Endothelial cell of umbilical vein (primary cell): ENCODE measurements at regions not wholly inside any gene's neighbourhood (a gene's known extent, or its start where the extent isn't known, plus 50 kb on each side); places are given as distances from the start of the nearest gene placed in this dataset.

Experiments used
- BruUV-seq: library from RNA; stranded (reverse); fragments of 400-500 nt; replicated peaks from 2 replicates; lab custom pipeline; 2021; lab: Mats Ljungman, UMichigan
- CTCF ChIA-PET: fragments of 300-600, 350-600 bp; sonication (Branson Sonifier 250); formaldehyde crosslinking; loops from one replicate; lab custom pipeline; 2021; ENCODE audit warnings: antibody characterized with exemption, inconsistent platforms; lab: Charles Lee
- POLR2A ChIA-PET: fragments of 300-600, 350-600 bp; sonication (Branson Sonifier 250); formaldehyde crosslinking; loops from one replicate; lab custom pipeline; 2021; ENCODE audit warnings: antibody characterized with exemption, inconsistent platforms; lab: Charles Lee
- DNase-seq: peaks from one replicate; pipeline ENCODE4 v3.0.0-alpha.2; 2011; ENCODE audit warnings: low read depth, low spot score
- FAIRE-seq: peaks from 2 replicates; lab custom pipeline; 2011; peaks lifted over from hg19 to GRCh38; lab: Jason Lieb, UNC
- H2AFZ ChIP-seq: 2 replicates; pipeline ENCODE4 v1.6.0; 2012; ENCODE audit warnings: low read depth, low read length, control low read depth, inconsistent platforms
- H3K27ac ChIP-seq: 2 replicates; pipeline ENCODE4 v1.5.1; 2011; ENCODE audit warnings: low read depth, mild to moderate bottlenecking, control low read depth, low read length, moderate library complexity; ENCODE audit not compliant: insufficient read depth
- H3K27me3 ChIP-seq, 2 experiments: 2 replicates each; pipeline versions ENCODE4 v1.6.0 to v1.6.1; 2011; ENCODE audit warnings: low read length in 2 of 2, mixed read lengths in 1 of 2; ENCODE audit not compliant: control insufficient read depth in 2 of 2, insufficient read depth in 2 of 2
- H3K36me3 ChIP-seq, 2 experiments: 2 replicates in 1 of 2; 3 replicates in 1 of 2; pipeline ENCODE4 v1.5.1; 2011; ENCODE audit warnings: low read length in 2 of 2, mild to moderate bottlenecking in 1 of 2, moderate library complexity in 1 of 2; ENCODE audit not compliant: control insufficient read depth in 2 of 2, insufficient read depth in 2 of 2; ENCODE audit errors: extremely low read depth in 1 of 2
- H3K4me1 ChIP-seq: 3 replicates; pipeline ENCODE4 v1.5.1; 2011; ENCODE audit warnings: mild to moderate bottlenecking, low read length; ENCODE audit not compliant: control insufficient read depth, insufficient read depth; ENCODE audit errors: extremely low read depth
- H3K4me2 ChIP-seq: 2 replicates; pipeline ENCODE4 v1.6.1; 2011; ENCODE audit warnings: low read length, control low read depth, mixed read lengths; ENCODE audit not compliant: insufficient read depth
- H3K4me3 ChIP-seq, 3 experiments: fragments of 200-600 bp in 1 of 3; sonication (generic), shearing (Covaris generic) in 1 of 3; replicated peaks in 1 of 3; 2 replicates each; pipeline ENCODE4 v1.5.1; 2011 to 2016; ENCODE audit warnings: control low read depth in 3 of 3, low read length in 3 of 3, mild to moderate bottlenecking in 2 of 3, inconsistent platforms in 1 of 3, low read depth in 1 of 3, moderate library complexity in 1 of 3; ENCODE audit not compliant: insufficient read depth in 1 of 3
- H3K79me2 ChIP-seq: 2 replicates; pipeline ENCODE4 v1.6.0; 2012; ENCODE audit warnings: low read length, inconsistent platforms; ENCODE audit not compliant: control insufficient read depth, insufficient read depth
- H3K9ac ChIP-seq: replicated peaks from 2 replicates; pipeline ENCODE3; 2011; ENCODE audit warnings: low read length, control low read depth; ENCODE audit not compliant: insufficient read depth; ENCODE audit errors: extremely low read depth
- H3K9me1 ChIP-seq: replicated peaks from 3 replicates; pipeline ENCODE4 v1.6.0; 2011; ENCODE audit warnings: mild to moderate bottlenecking, low read length; ENCODE audit not compliant: control insufficient read depth, insufficient read depth; ENCODE audit errors: extremely low read depth
- H3K9me3 ChIP-seq: replicated peaks from 2 replicates; pipeline ENCODE4 v1.5.1; 2012; ENCODE audit warnings: low read length, inconsistent platforms; ENCODE audit not compliant: control insufficient read depth, insufficient read depth
- H4K20me1 ChIP-seq: replicated peaks from 2 replicates; pipeline ENCODE3; 2011; ENCODE audit warnings: mild to moderate bottlenecking, low read length; ENCODE audit not compliant: control insufficient read depth, insufficient read depth; ENCODE audit errors: extremely low read depth
- CTCF ChIP-seq, 2 donors: IDR thresholded peaks; 1 replicate in 1 of 2; 2 replicates in 1 of 2; pipeline ENCODE4 v1.5.1; 2011; ENCODE audit warnings: low read length in 2 of 2, mild to moderate bottlenecking in 2 of 2, moderate library complexity in 2 of 2, control low read depth in 1 of 2, inconsistent platforms in 1 of 2, low read depth in 1 of 2; ENCODE audit not compliant: insufficient read depth in 1 of 2; ENCODE audit errors: extremely low read depth in 1 of 2
- EZH2 ChIP-seq: IDR thresholded peaks from 2 replicates; pipeline ENCODE4 v1.6.1; 2012; ENCODE audit warnings: borderline replicate concordance, low read depth, mild to moderate bottlenecking, moderate library complexity, low read length, inconsistent platforms; ENCODE audit not compliant: severe bottlenecking
- FOS ChIP-seq: IDR thresholded peaks from 2 replicates; pipeline ENCODE4 v1.6.1; 2011; ENCODE audit warnings: mild to moderate bottlenecking, low read length, moderate library complexity, borderline replicate concordance; ENCODE audit not compliant: insufficient read depth
- GATA2 ChIP-seq: IDR thresholded peaks from 2 replicates; pipeline ENCODE4 v1.7.0; 2011; ENCODE audit warnings: low read depth, mild to moderate bottlenecking, moderate library complexity, mixed read lengths, low read length; ENCODE audit not compliant: insufficient read length, insufficient read depth
- JUN ChIP-seq: IDR thresholded peaks from 2 replicates; pipeline ENCODE4 v1.6.1; 2011; ENCODE audit warnings: borderline replicate concordance, low read depth; ENCODE audit not compliant: insufficient read length, insufficient read depth
- MYC ChIP-seq: IDR thresholded peaks from one replicate; pipeline ENCODE4 v1.6.1; 2011; ENCODE audit warnings: mild to moderate bottlenecking, low read depth, low read length
- POLR2A ChIP-seq: IDR thresholded peaks from 2 replicates; pipeline ENCODE4 v1.6.1; 2012; ENCODE audit warnings: low read depth, mild to moderate bottlenecking, control low read depth, low read length
- POLR2AphosphoS5 ChIP-seq: IDR thresholded peaks from 2 replicates; pipeline ENCODE4 v1.6.1; 2012; ENCODE audit warnings: low read depth, mild to moderate bottlenecking, control low read depth, low read length, moderate library complexity; ENCODE audit not compliant: insufficient read depth
- dilution Hi-C: fragments of 300-500 bp; cut with MboI; formaldehyde crosslinking; loops from one replicate; pipeline ENCODE4 v1.15.0; 2019; ENCODE audit warnings: low sequenced_read_pairs; ENCODE audit not compliant: extremely low pct_ligation_motif_present
- intact Hi-C: fragments of 100-400 bp; cut with micrococcal nuclease; formaldehyde crosslinking; loops from one replicate; pipeline ENCODE4 v1.10.0; 2022
- TF ChIP-seq, protein P1 (sequence below): IDR thresholded peaks from 2 replicates; pipeline ENCODE4 v1.6.1; 2011; ENCODE audit not compliant: insufficient read depth, insufficient read length

GRCh38 chr6:27096834-27097511, 150.5 kb upstream of the PRSS16 start:
- Histone ChIP-seq H3K27me3 (peaks cover 4 to 13% of the 10 kb centered on the region in 2 experiments), H3K36me3 (no peaks in the 10 kb centered on the region), H3K9me1 (no peaks in the 10 kb centered on the region), H3K79me2 (no peaks in the 10 kb centered on the region), H3K27ac (no peak overlapping the region), H2AFZ (peak overlapping the region; percentile 97), H3K4me3 (peak overlapping the region; percentile 48 to 70 (median 61)), H3K9me3 (no peaks in the 10 kb centered on the region), H3K4me1 (peaks cover 9% of the 10 kb centered on the region), H3K4me2 (peak overlapping the region; percentile 93), H3K9ac (peak overlapping the region; percentile 32), H4K20me1 (no peaks in the 10 kb centered on the region)
- ChIA-PET CTCF (interaction anchor here (1.2 to 2.0 kb wide), 3 partner anchors 18 to 30 kb away, joined by 3 to 5 read pairs (median 4); no protein-coding TSS in a partner anchor), POLR2A (no interaction called here)
- FAIRE-seq (peak; percentile 75), DNase-seq (peak; percentile 64)
- no TSS peak for BruUV-seq
- TF ChIP-seq JUN (no peak), POLR2A (no peak), FOS (no peak)
- intact Hi-C loops, result loop anchor here (2.0 kb wide), 1 partner anchor 30 kb away; no protein-coding TSS in a partner anchor
- dilution Hi-C loops, result no loop called here

DNA sequence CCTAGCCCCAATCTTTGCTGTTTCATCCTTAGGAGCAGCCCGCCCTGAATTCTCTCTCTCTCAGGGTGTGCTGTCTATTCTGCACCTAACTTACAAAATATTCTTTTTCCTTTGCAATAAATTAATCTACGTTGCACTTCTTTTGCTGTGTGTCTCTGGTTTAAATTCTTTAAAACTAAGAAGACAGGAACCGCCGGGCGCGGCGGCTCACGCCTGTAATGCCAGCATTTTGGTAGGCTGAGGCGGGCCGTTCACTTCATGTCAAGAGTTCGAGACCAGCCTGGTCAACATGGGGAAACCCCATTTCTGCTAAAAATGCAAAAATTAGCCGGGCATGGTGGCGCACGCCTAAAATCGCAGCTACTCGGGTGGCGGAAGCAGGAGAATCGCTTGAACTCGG, 148.5 kb upstream of the PRSS16 start:
- DNase-seq (no peak), FAIRE-seq (no peak)
- no peaks in the 10 kb centered on the region for H3K36me3 ChIP-seq
- no peak overlapping the region for H3K9ac ChIP-seq
- no peaks in the 10 kb centered on the region for H3K9me3 ChIP-seq
- dilution Hi-C loops (no loop called here), intact Hi-C loops (no loop called here)
- BruUV-seq, result no TSS peak
- ChIA-PET CTCF (interaction anchor here (1.0 kb wide), 1 partner anchor 28 kb away, joined by 3 read pairs; no protein-coding TSS in a partner anchor), POLR2A (no interaction called here)
- H3K4me1 ChIP-seq, result peaks cover 5% of the 10 kb centered on the region
- H3K4me2 ChIP-seq, result no peak overlapping the region
- no peak overlapping the region for H3K4me3 ChIP-seq
- no peaks in the 10 kb centered on the region for H4K20me1 ChIP-seq
- no peak overlapping the region for H3K27ac ChIP-seq
- H3K79me2 ChIP-seq, result no peaks in the 10 kb centered on the region
- no peaks in the 10 kb centered on the region for H3K9me1 ChIP-seq
- H2AFZ ChIP-seq, result no peak overlapping the region
- TF ChIP-seq JUN (no peak), FOS (no peak), CTCF (IDR thresholded peaks at IDR 0.05; ENCODE audit: extremely low read depth in 1 of 2, insufficient read depth in 1 of 2, low read depth in 1 of 2, low read length in 2 of 2) (no peak), POLR2AphosphoS5 (no peak), MYC (no peak), EZH2 (no peak), POLR2A (no peak), GATA2 (no peak)
- TF ChIP-seq, protein P1, sequence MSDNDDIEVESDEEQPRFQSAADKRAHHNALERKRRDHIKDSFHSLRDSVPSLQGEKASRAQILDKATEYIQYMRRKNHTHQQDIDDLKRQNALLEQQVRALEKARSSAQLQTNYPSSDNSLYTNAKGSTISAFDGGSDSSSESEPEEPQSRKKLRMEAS, result no peak
- H3K27me3 ChIP-seq, result peaks cover 1 to 4% of the 10 kb centered on the region in 2 experiments
